B cell (primary cell): ENCODE measurements at regions not wholly inside any gene's neighbourhood (a gene's known extent, or its start where the extent isn't known, plus 50 kb on each side); places are given as distances from the start of the nearest gene placed in this dataset.

Experiments used
- ATAC-seq: fragments of 200-7000 bp; cut with Tn5 transposase; one replicate; pipeline ENCODE4 v1.10.0; 2021; ENCODE audit warnings: low read depth, mild to moderate bottlenecking, moderate number of reproducible peaks, moderate library complexity
- CTCF ChIA-PET: fragments of 350-600 bp; sonication (Branson Sonifier 250); formaldehyde crosslinking; loops from one replicate; lab custom pipeline; 2021; ENCODE audit warnings: antibody characterized with exemption, inconsistent platforms; lab: Charles Lee
- POLR2A ChIA-PET: fragments of 350-600 bp; sonication (Branson Sonifier 250); formaldehyde crosslinking; loops from one replicate; lab custom pipeline; 2021; ENCODE audit warnings: antibody characterized with exemption; lab: Charles Lee
- DNase-seq: peaks from one replicate; pipeline ENCODE4 v3.0.0; 2013
- H2AFZ ChIP-seq: 2 replicates; pipeline ENCODE4 v1.6.1; 2012; ENCODE audit warnings: mild to moderate bottlenecking, low read depth, low read length; ENCODE audit not compliant: insufficient read depth, poor library complexity, severe bottlenecking
- H3K27ac ChIP-seq, 2 donors: 1 replicate in 1 of 2; 2 replicates in 1 of 2; pipeline ENCODE4 v1.5.1; 2012 to 2013; ENCODE audit warnings: low read length in 2 of 2, mild to moderate bottlenecking in 2 of 2, moderate library complexity in 1 of 2
- H3K27me3 ChIP-seq, 4 experiments: fragments of 200-600 bp in 1 of 4; sonication (generic) in 1 of 4; replicated peaks in 1 of 4; 1 replicate in 2 of 4; 2 replicates in 2 of 4; pipeline versions ENCODE4 v1.6.1 to v1.7.0; 2013 to 2016; ENCODE audit warnings: low read length in 3 of 4, mild to moderate bottlenecking in 2 of 4, mixed read lengths in 1 of 4, moderate library complexity in 1 of 4; ENCODE audit not compliant: insufficient read depth in 4 of 4, control insufficient read depth in 3 of 4; ENCODE audit errors: control extremely low read depth in 1 of 4
- H3K36me3 ChIP-seq, 2 experiments: replicated peaks in 1 of 2; 1 replicate in 1 of 2; 2 replicates in 1 of 2; pipeline versions ENCODE4 v1.6.1 to v1.7.1; 2013; ENCODE audit warnings: low read length in 1 of 2; ENCODE audit not compliant: insufficient read depth in 2 of 2, control insufficient read depth in 1 of 2; ENCODE audit errors: control extremely low read depth in 1 of 2, extremely low read depth in 1 of 2
- H3K4me1 ChIP-seq, 2 donors: fragments of 200-600 bp in 1 of 2; sonication (generic) in 1 of 2; 1 replicate in 1 of 2; 2 replicates in 1 of 2; pipeline versions ENCODE4 v1.5.1 to v1.6.1; 2013 to 2017; ENCODE audit warnings: low read length in 2 of 2; ENCODE audit not compliant: control insufficient read depth in 2 of 2, insufficient read depth in 2 of 2
- H3K4me2 ChIP-seq: replicated peaks from 2 replicates; pipeline ENCODE3; 2012; ENCODE audit warnings: mild to moderate bottlenecking, low read depth, low read length; ENCODE audit not compliant: poor library complexity, severe bottlenecking
- H3K4me3 ChIP-seq, 5 experiments: fragments of 200-600 bp in 1 of 5; sonication (generic) in 1 of 5; 1 replicate in 3 of 5; 2 replicates in 2 of 5; pipeline versions ENCODE4 v1.5.1 to v1.7.0; 2011 to 2016; ENCODE audit warnings: low read length in 4 of 5, mild to moderate bottlenecking in 4 of 5, low read depth in 2 of 5, control low read depth in 1 of 5, moderate library complexity in 1 of 5; ENCODE audit not compliant: insufficient read depth in 1 of 5; ENCODE audit errors: control extremely low read depth in 1 of 5, extremely low read depth in 1 of 5
- H3K79me2 ChIP-seq: fragments of 200-600 bp; sonication (generic); one replicate; pipeline ENCODE4 v1.6.0; 2016; ENCODE audit warnings: low read length; ENCODE audit not compliant: control insufficient read depth, insufficient read depth
- H3K9ac ChIP-seq: fragments of 200-600 bp; sonication (generic); 2 replicates; pipeline ENCODE4 v1.6.1; 2017; ENCODE audit warnings: mild to moderate bottlenecking, low read length, moderate library complexity
- H3K9me3 ChIP-seq, 3 donors: one replicate each; pipeline versions ENCODE4 v1.6.1 to v1.7.1; 2013; ENCODE audit warnings: low read length in 2 of 3; ENCODE audit not compliant: control insufficient read depth in 2 of 3, insufficient read depth in 1 of 3; ENCODE audit errors: control extremely low read depth in 1 of 3
- H4K20me1 ChIP-seq: 2 replicates; pipeline ENCODE4 v1.6.0; 2012; ENCODE audit warnings: mild to moderate bottlenecking, low read length; ENCODE audit not compliant: insufficient read depth, control insufficient read depth, poor library complexity, severe bottlenecking
- H3K27ac Mint-ChIP-seq: one replicate; pipeline ENCODE4 v1.8.0; 2021; ENCODE audit warnings: mixed read lengths
- H3K27me3 Mint-ChIP-seq: one replicate; pipeline ENCODE4 v1.8.0; 2021; ENCODE audit warnings: mixed read lengths
- H3K4me1 Mint-ChIP-seq: one replicate; pipeline ENCODE4 v1.8.0; 2021; ENCODE audit warnings: mixed read lengths
- H3K4me3 Mint-ChIP-seq: one replicate; pipeline ENCODE4 v1.8.0; 2021; ENCODE audit warnings: mixed read lengths
- H3K9me3 Mint-ChIP-seq: one replicate; pipeline ENCODE4 v1.8.0; 2022; ENCODE audit warnings: mixed read lengths; ENCODE audit not compliant: insufficient read depth
- CTCF ChIP-seq: fragments of 200-600 bp; IDR thresholded peaks from one replicate; pipeline ENCODE4 v1.8.0; 2022; ENCODE audit warnings: antibody characterized with exemption, mild to moderate bottlenecking
- EZH2 ChIP-seq: IDR thresholded peaks from 2 replicates; pipeline ENCODE4 v1.6.1; 2012; ENCODE audit warnings: borderline replicate concordance, low read depth, mild to moderate bottlenecking, moderate library complexity, low read length; ENCODE audit not compliant: insufficient read depth, poor library complexity, severe bottlenecking
- WGBS: methylation state at CpG from one replicate; pipeline ENCODE4 v1.1.5; 2013; ENCODE audit warnings: missing lambda C conversion rate; ENCODE audit not compliant: insufficient coverage; 5-methylcytosine and 5-hydroxymethylcytosine counted together
- intact Hi-C: fragments of 100-400 bp; cut with micrococcal nuclease; formaldehyde crosslinking; loops from one replicate; pipeline ENCODE4 v1.10.0; 2022

GRCh38 chr2:188092734-188093133, 198.9 kb upstream of the GULP1 start:
- no peaks in the 10 kb centered on the region for H3K27me3 Mint-ChIP-seq
- Histone ChIP-seq H3K79me2 (no peaks in the 10 kb centered on the region), H4K20me1 (no peaks in the 10 kb centered on the region), H3K4me1 (no peaks in the 10 kb centered on the region), H2AFZ (no peak overlapping the region), H3K27me3 (no peaks in the 10 kb centered on the region), H3K9me3 (no peaks in the 10 kb centered on the region), H3K9ac (no peak overlapping the region), H3K27ac (no peak overlapping the region), H3K4me3 (no peak overlapping the region), H3K4me2 (no peak overlapping the region), H3K36me3 (no peaks in the 10 kb centered on the region)
- no peak overlapping the region for H3K27ac Mint-ChIP-seq
- TF ChIP-seq EZH2 (no peak), CTCF (no peak)
- ChIA-PET POLR2A (no interaction called here), CTCF (no interaction called here)
- WGBS: 50% methylated on average over 1 of the region's 2 CpGs
- intact Hi-C loops: no loop called here
- no peak overlapping the region for H3K4me3 Mint-ChIP-seq
- no peak for DNase-seq
- H3K4me1 Mint-ChIP-seq: no peaks in the 10 kb centered on the region
- H3K9me3 Mint-ChIP-seq: peaks cover 2% of the 10 kb centered on the region
- ATAC-seq: no peak

- H2AFZ ChIP-seq: no peak overlapping the region
- no peaks in the 10 kb centered on the region for H4K20me1 ChIP-seq
These were observed 194.8 kb upstream of the GULP1 start for GRCh38 chr2:188096910-188097309.

More at GRCh38 chr2:188096910-188097309, 194.8 kb upstream of the GULP1 start:
- H3K36me3 ChIP-seq: no peaks in the 10 kb centered on the region
- DNase-seq (no peak), ATAC-seq (no peak)
- H3K27ac ChIP-seq: no peak overlapping the region
- H3K4me1 ChIP-seq: no peaks in the 10 kb centered on the region
- no peaks in the 10 kb centered on the region for H3K9me3 ChIP-seq
- no peaks in the 10 kb centered on the region for H3K4me1 Mint-ChIP-seq
- H3K4me3 Mint-ChIP-seq: no peak overlapping the region
- no peaks in the 10 kb centered on the region for H3K27me3 Mint-ChIP-seq
- H3K79me2 ChIP-seq: no peaks in the 10 kb centered on the region
- POLR2A ChIA-PET: no interaction called here
- no peak for TF ChIP-seq EZH2
- TF ChIP-seq CTCF: no peak
- H3K9ac ChIP-seq: no peak overlapping the region
- H3K9me3 Mint-ChIP-seq: peaks cover 2% of the 10 kb centered on the region
- intact Hi-C loops: no loop called here
- no peaks in the 10 kb centered on the region for H3K27me3 ChIP-seq
- no peak overlapping the region for H3K27ac Mint-ChIP-seq
- 100% methylated on average over 2 of the region's 3 CpGs for WGBS
- no peak overlapping the region for H3K4me3 ChIP-seq
- CTCF ChIA-PET: no interaction called here
- H3K4me2 ChIP-seq: no peak overlapping the region
